ENCODE measurements at regions not wholly inside any gene's neighbourhood (a gene's known extent, or its start where the extent isn't known, plus 50 kb on each side); places are given as distances from the start of the nearest gene placed in this dataset.
"Not testable (repeated sequence)": the region's sequence is repeated elsewhere in the genome, so short reads cannot be mapped to it uniquely, and the experiment has no call there.

- Histone ChIP-seq H3K4me1 (ENCODE audit: insufficient read depth, low read length) (peaks cover 24% of the 10 kb centered on the region), H3K9me3 (ENCODE audit: control insufficient read depth in 1 of 2, insufficient read depth in 1 of 2, low read length in 2 of 2) (no peaks in the 10 kb centered on the region), H3K4me3 (ENCODE audit: low read length) (no peak overlapping the region), H3K36me3 (ENCODE audit: insufficient read depth, low read length) (no peaks in the 10 kb centered on the region), H3K27me3 (ENCODE audit: control insufficient read depth in 1 of 2, insufficient read depth in 2 of 2, low read length in 2 of 2) (no peaks in the 10 kb centered on the region), H3K27ac (ENCODE audit: low read depth in 1 of 2, low read length in 2 of 2) (no peak overlapping the region)
- H3K27ac Mint-ChIP-seq = peak overlapping the region; percentile 47
- intact Hi-C loops (cut with DNase I, micrococcal nuclease) = loop anchor here in 1 of 2 experiments (10.0 kb wide), 1 partner anchor 87 kb away; no protein-coding TSS in a partner anchor
- H3K36me3 Mint-ChIP-seq (ENCODE audit: low read depth) = no peaks in the 10 kb centered on the region
- ChIA-PET CTCF (no interaction called here), POLR2A (no interaction called here)
- TF ChIP-seq, protein P1, sequence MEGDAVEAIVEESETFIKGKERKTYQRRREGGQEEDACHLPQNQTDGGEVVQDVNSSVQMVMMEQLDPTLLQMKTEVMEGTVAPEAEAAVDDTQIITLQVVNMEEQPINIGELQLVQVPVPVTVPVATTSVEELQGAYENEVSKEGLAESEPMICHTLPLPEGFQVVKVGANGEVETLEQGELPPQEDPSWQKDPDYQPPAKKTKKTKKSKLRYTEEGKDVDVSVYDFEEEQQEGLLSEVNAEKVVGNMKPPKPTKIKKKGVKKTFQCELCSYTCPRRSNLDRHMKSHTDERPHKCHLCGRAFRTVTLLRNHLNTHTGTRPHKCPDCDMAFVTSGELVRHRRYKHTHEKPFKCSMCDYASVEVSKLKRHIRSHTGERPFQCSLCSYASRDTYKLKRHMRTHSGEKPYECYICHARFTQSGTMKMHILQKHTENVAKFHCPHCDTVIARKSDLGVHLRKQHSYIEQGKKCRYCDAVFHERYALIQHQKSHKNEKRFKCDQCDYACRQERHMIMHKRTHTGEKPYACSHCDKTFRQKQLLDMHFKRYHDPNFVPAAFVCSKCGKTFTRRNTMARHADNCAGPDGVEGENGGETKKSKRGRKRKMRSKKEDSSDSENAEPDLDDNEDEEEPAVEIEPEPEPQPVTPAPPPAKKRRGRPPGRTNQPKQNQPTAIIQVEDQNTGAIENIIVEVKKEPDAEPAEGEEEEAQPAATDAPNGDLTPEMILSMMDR (IDR thresholded peaks at IDR 0.05) = no peak
- H3K4me3 Mint-ChIP-seq = no peak overlapping the region
- peaks cover 3% of the 10 kb centered on the region for H3K9me3 Mint-ChIP-seq
- no peak for ATAC-seq (ENCODE audit: poor library complexity)
- DNase-seq = no peak
- H3K27me3 Mint-ChIP-seq = no peaks in the 10 kb centered on the region
- H3K4me1 Mint-ChIP-seq (ENCODE audit: low read depth) = peaks cover 38% of the 10 kb centered on the region
Measured at GRCh38 chr6:157751547-157752200, 71.4 kb upstream of the SNX9 start.

GRCh38 chr6:157752879-157753278 is 70.2 kb upstream of the SNX9 start:
- H3K27ac ChIP-seq (ENCODE audit: low read depth in 1 of 2, low read length in 2 of 2); CTCF ChIA-PET; POLR2A ChIA-PET; H3K9me3 ChIP-seq (ENCODE audit: control insufficient read depth in 1 of 2, insufficient read depth in 1 of 2, low read length in 2 of 2); H3K27me3 Mint-ChIP-seq; DNase-seq; H3K4me3 Mint-ChIP-seq; H3K27me3 ChIP-seq (ENCODE audit: control insufficient read depth in 1 of 2, insufficient read depth in 2 of 2, low read length in 2 of 2); H3K4me3 ChIP-seq (ENCODE audit: low read length); H3K36me3 ChIP-seq (ENCODE audit: insufficient read depth, low read length); ATAC-seq (ENCODE audit: poor library complexity); H3K36me3 Mint-ChIP-seq (ENCODE audit: low read depth); H3K9me3 Mint-ChIP-seq: not testable (repeated sequence)
- Mint-ChIP-seq H3K4me1 (ENCODE audit: low read depth) (peaks cover 50% of the 10 kb centered on the region), H3K27ac (peak overlapping the region; percentile 87)
- intact Hi-C loops (cut with DNase I, micrococcal nuclease) = loop anchor here in 1 of 2 experiments (10.0 kb wide), 1 partner anchor 88 kb away; no protein-coding TSS in a partner anchor
- H3K4me1 ChIP-seq (ENCODE audit: insufficient read depth, low read length) = peaks cover 30% of the 10 kb centered on the region

DNA sequence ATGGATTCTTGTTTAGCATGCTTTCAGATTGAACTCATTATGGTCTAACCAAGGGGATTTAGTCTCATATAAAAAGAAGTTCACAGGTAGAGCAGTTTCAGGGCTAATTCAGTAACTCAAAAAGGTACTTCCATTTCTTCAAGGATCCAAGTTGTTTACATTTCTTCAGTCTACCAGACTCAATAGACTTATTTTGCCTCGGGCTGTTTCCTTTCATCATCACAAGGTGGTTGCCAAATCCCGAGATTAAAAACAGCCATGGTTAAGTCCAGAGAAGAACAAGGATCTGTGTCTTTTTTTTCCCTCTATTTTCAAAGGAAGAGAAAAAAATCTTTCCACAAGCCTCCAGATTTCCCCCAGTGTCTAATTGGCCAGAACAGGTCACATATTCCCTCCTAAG is 69.8 kb upstream of the SNX9 start:
- TF ChIP-seq, protein P1 (IDR thresholded peaks at IDR 0.05) = no peak
- Histone ChIP-seq H3K27me3 (ENCODE audit: control insufficient read depth in 1 of 2, insufficient read depth in 2 of 2, low read length in 2 of 2) (no peaks in the 10 kb centered on the region), H3K27ac (ENCODE audit: low read depth in 1 of 2, low read length in 2 of 2) (no peak overlapping the region), H3K9me3 (ENCODE audit: control insufficient read depth in 1 of 2, insufficient read depth in 1 of 2, low read length in 2 of 2) (no peaks in the 10 kb centered on the region), H3K4me3 (ENCODE audit: low read length) (no peak overlapping the region), H3K4me1 (ENCODE audit: insufficient read depth, low read length) (peaks cover 30% of the 10 kb centered on the region), H3K36me3 (ENCODE audit: insufficient read depth, low read length) (no peaks in the 10 kb centered on the region)
- H3K27ac Mint-ChIP-seq = peak overlapping the region; percentile 87
- ChIA-PET POLR2A (interaction anchor here (0.9 kb wide), 1 partner anchor 132 kb away, joined by 3 read pairs; no protein-coding TSS in a partner anchor), CTCF (no interaction called here)
- ATAC-seq (ENCODE audit: poor library complexity) = no peak
- peaks cover 54% of the 10 kb centered on the region for H3K4me1 Mint-ChIP-seq (ENCODE audit: low read depth)
- intact Hi-C loops (cut with DNase I, micrococcal nuclease) = loop anchor here in 1 of 2 experiments (10.0 kb wide), 1 partner anchor 88 kb away; no protein-coding TSS in a partner anchor
- no peak overlapping the region for H3K4me3 Mint-ChIP-seq
- DNase-seq = no peak
- no peaks in the 10 kb centered on the region for H3K36me3 Mint-ChIP-seq (ENCODE audit: low read depth)
- H3K9me3 Mint-ChIP-seq = peaks cover 3% of the 10 kb centered on the region
- H3K27me3 Mint-ChIP-seq = no peaks in the 10 kb centered on the region

- not testable (repeated sequence) for H3K4me3 Mint-ChIP-seq
- H3K4me1 Mint-ChIP-seq (ENCODE audit: low read depth) = peaks cover 57% of the 10 kb centered on the region
Measured at GRCh38 chr6:157753801-157754200, 69.2 kb upstream of the SNX9 start.

More at GRCh38 chr6:157753801-157754200, 69.2 kb upstream of the SNX9 start:
- H3K27me3 Mint-ChIP-seq; H3K9me3 ChIP-seq (ENCODE audit: control insufficient read depth in 1 of 2, insufficient read depth in 1 of 2, low read length in 2 of 2); DNase-seq; H3K9me3 Mint-ChIP-seq; ATAC-seq (ENCODE audit: poor library complexity); H3K4me3 ChIP-seq (ENCODE audit: low read length); H3K36me3 Mint-ChIP-seq (ENCODE audit: low read depth); H3K36me3 ChIP-seq (ENCODE audit: insufficient read depth, low read length); H3K27me3 ChIP-seq (ENCODE audit: control insufficient read depth in 1 of 2, insufficient read depth in 2 of 2, low read length in 2 of 2); CTCF ChIA-PET; H3K27ac ChIP-seq (ENCODE audit: low read depth in 1 of 2, low read length in 2 of 2): not testable (repeated sequence)
- intact Hi-C loops (cut with DNase I, micrococcal nuclease) = loop anchor here in 1 of 2 experiments (10.0 kb wide), 1 partner anchor 89 kb away; no protein-coding TSS in a partner anchor
- H3K4me1 ChIP-seq (ENCODE audit: insufficient read depth, low read length) = peaks cover 30% of the 10 kb centered on the region
- peak overlapping the region; percentile 87 for H3K27ac Mint-ChIP-seq
- POLR2A ChIA-PET = interaction anchor here (0.9 kb wide), 1 partner anchor 131 kb away, joined by 3 read pairs; no protein-coding TSS in a partner anchor

Measured in CD4-positive, alpha-beta T cell (primary cell).